Erythroblast (primary cell): ENCODE measurements at regions not wholly inside any gene's neighbourhood (a gene's known extent, or its start where the extent isn't known, plus 50 kb on each side); places are given as distances from the start of the nearest gene placed in this dataset.

Source experiments
- DNase-seq, 2 experiments: peaks; one replicate each; lab custom pipeline; 2025; lab: John Stamatoyannopoulos, UW
- GATA1 ChIP-seq: IDR thresholded peaks from 2 replicates; pipeline ENCODE4 v1.6.1; 2011; ENCODE audit warnings: low read depth, mild to moderate bottlenecking, control low read depth, low read length, moderate library complexity
- POLR2A ChIP-seq: IDR thresholded peaks from 2 replicates; pipeline ENCODE4 v1.6.1; 2011; ENCODE audit warnings: mild to moderate bottlenecking, low read length

GRCh38 chr12:92324849-92325500, 179.3 kb upstream of the BTG1 start:
- TF ChIP-seq GATA1 = no peak
- TF ChIP-seq POLR2A = no peak
- DNase-seq = no peak

GRCh38 chr12:92312463-92312964, 166.9 kb upstream of the BTG1 start:
- DNase-seq = no peak
- TF ChIP-seq POLR2A = no peak
- TF ChIP-seq GATA1 = no peak

GRCh38 chr12:92304371-92305055, 158.9 kb upstream of the BTG1 start:
- TF ChIP-seq POLR2A = no peak
- TF ChIP-seq GATA1 = no peak
- no peak for DNase-seq

- DNase-seq = no peak
- TF ChIP-seq POLR2A = no peak
- no peak for TF ChIP-seq GATA1
Measured at GRCh38 chr12:92302041-92302829, 156.6 kb upstream of the BTG1 start.

GRCh38 chr12:92301356-92301755, 155.7 kb upstream of the BTG1 start:
- TF ChIP-seq GATA1 (no peak), POLR2A (no peak)
- no peak for DNase-seq

GRCh38 chr12:92300777-92301176, 155.1 kb upstream of the BTG1 start:
- no peak for DNase-seq
- TF ChIP-seq GATA1 (no peak), POLR2A (no peak)

GRCh38 chr12:92299744-92300143, 154.1 kb upstream of the BTG1 start:
- no peak for DNase-seq
- TF ChIP-seq POLR2A (no peak), GATA1 (no peak)

- no peak for DNase-seq
- TF ChIP-seq POLR2A (no peak), GATA1 (no peak)
Measured at GRCh38 chr12:92299344-92299743, 153.7 kb upstream of the BTG1 start.

GRCh38 chr12:92297932-92298696, 152.5 kb upstream of the BTG1 start:
- no peak for TF ChIP-seq GATA1
- TF ChIP-seq POLR2A = no peak
- DNase-seq = no peak

- TF ChIP-seq POLR2A (no peak), GATA1 (no peak)
- no peak for DNase-seq
Measured at GRCh38 chr12:92297405-92297804, 151.8 kb upstream of the BTG1 start.

GRCh38 chr12:92295523-92295922, 149.9 kb upstream of the BTG1 start:
- no peak for TF ChIP-seq POLR2A
- TF ChIP-seq GATA1 = no peak
- no peak for DNase-seq

- no peak for DNase-seq
- TF ChIP-seq POLR2A (no peak), GATA1 (no peak)
Measured at GRCh38 chr12:92294676-92295440, 149.2 kb upstream of the BTG1 start.

GRCh38 chr12:92292016-92292415, 146.4 kb upstream of the BTG1 start:
- TF ChIP-seq POLR2A = no peak
- DNase-seq = no peak
